GM12872 (cell line): ENCODE measurements at regions not wholly inside any gene's neighbourhood (a gene's known extent, or its start where the extent isn't known, plus 50 kb on each side); places are given as distances from the start of the nearest gene placed in this dataset.

Experiments
- CTCF ChIP-seq: IDR thresholded peaks from 3 replicates; pipeline ENCODE4 v1.5.1; 2011; ENCODE audit warnings: low read depth, mild to moderate bottlenecking, low read length, moderate library complexity; ENCODE audit not compliant: insufficient read depth

GRCh38 chr1:30307182-30307581 is 416.2 kb downstream of the MATN1 start:
- TF ChIP-seq CTCF = no peak

GRCh38 chr1:30305519-30305918 is 417.9 kb downstream of the MATN1 start:
- TF ChIP-seq CTCF = no peak

GRCh38 chr1:30305061-30305460 is 418.3 kb downstream of the MATN1 start:
- no peak for TF ChIP-seq CTCF

- TF ChIP-seq CTCF = no peak
These were observed 419.3 kb downstream of the MATN1 start for GRCh38 chr1:30304080-30304479.

GRCh38 chr1:30303387-30303786 is 420.0 kb downstream of the MATN1 start:
- no peak for TF ChIP-seq CTCF

GRCh38 chr1:30302858-30303257 is 420.5 kb downstream of the MATN1 start:
- no peak for TF ChIP-seq CTCF

- TF ChIP-seq CTCF = no peak
These were observed 422.7 kb downstream of the MATN1 start for GRCh38 chr1:30300669-30301068.

- no peak for TF ChIP-seq CTCF
These were observed 424.0 kb downstream of the MATN1 start for GRCh38 chr1:30299393-30299792.
